ENCODE measurements at regions not wholly inside any gene's neighbourhood (a gene's known extent, or its start where the extent isn't known, plus 50 kb on each side); places are given as distances from the start of the nearest gene placed in this dataset.
"Not testable (repeated sequence)": the region's sequence is repeated elsewhere in the genome, so short reads cannot be mapped to it uniquely, and the experiment has no call there.

- POLR2A ChIA-PET: no interaction called here
- DNase-seq (ENCODE audit: low read depth, low spot score) (no peak), ATAC-seq (no peak)
- Histone ChIP-seq H3K9me3 (ENCODE audit: control insufficient read depth, insufficient read depth, low read depth, low read length) (no peaks in the 10 kb centered on the region), H3K36me3 (ENCODE audit: control insufficient read depth, insufficient read depth, low read length) (no peaks in the 10 kb centered on the region), H3K27me3 (ENCODE audit: control insufficient read depth, insufficient read depth, low read length) (no peaks in the 10 kb centered on the region), H3K27ac (ENCODE audit: low read length) (no peak overlapping the region), H3K4me1 (ENCODE audit: control insufficient read depth, insufficient read depth, low read length) (no peaks in the 10 kb centered on the region), H3K4me3 (ENCODE audit: low read depth in 2 of 2, low read length in 2 of 2) (no peak overlapping the region)
- BruUV-seq (replicated peaks): no TSS peak
- CTCF ChIA-PET: no interaction called here
- in situ Hi-C loops (cut with HindIII; ENCODE audit: low pct_unique_long_range_greater_than_20kb, low sequenced_read_pairs) (no loop called here), intact Hi-C loops (cut with micrococcal nuclease; ENCODE audit: unreplicated experiment) (no loop called here)
- no peak for TF ChIP-seq CTCF (IDR thresholded peaks at IDR 0.05)
Measured at GRCh38 chr21:32966120-32966519, 59.6 kb upstream of the OLIG2 start.

GRCh38 chr21:32968103-32968502, 57.6 kb upstream of the OLIG2 start:
- CTCF ChIA-PET; H3K4me3 ChIP-seq (ENCODE audit: low read depth in 2 of 2, low read length in 2 of 2); H3K27ac ChIP-seq (ENCODE audit: low read length); H3K27me3 ChIP-seq (ENCODE audit: control insufficient read depth, insufficient read depth, low read length); BruUV-seq (replicated peaks); H3K4me1 ChIP-seq (ENCODE audit: control insufficient read depth, insufficient read depth, low read length); H3K36me3 ChIP-seq (ENCODE audit: control insufficient read depth, insufficient read depth, low read length); DNase-seq (ENCODE audit: low read depth, low spot score); intact Hi-C loops (cut with micrococcal nuclease; ENCODE audit: unreplicated experiment); H3K9me3 ChIP-seq (ENCODE audit: control insufficient read depth, insufficient read depth, low read depth, low read length); ATAC-seq; in situ Hi-C loops (cut with HindIII; ENCODE audit: low pct_unique_long_range_greater_than_20kb, low sequenced_read_pairs): not testable (repeated sequence)
- POLR2A ChIA-PET: interaction anchor here (0.5 kb wide), 1 partner anchor 18 kb away, joined by 5 read pairs; no protein-coding TSS in a partner anchor

- Histone ChIP-seq H3K27ac (ENCODE audit: low read length) (no peak overlapping the region), H3K9me3 (ENCODE audit: control insufficient read depth, insufficient read depth, low read depth, low read length) (no peaks in the 10 kb centered on the region), H3K4me1 (ENCODE audit: control insufficient read depth, insufficient read depth, low read length) (no peaks in the 10 kb centered on the region), H3K4me3 (ENCODE audit: low read depth in 2 of 2, low read length in 2 of 2) (no peak overlapping the region), H3K36me3 (ENCODE audit: control insufficient read depth, insufficient read depth, low read length) (no peaks in the 10 kb centered on the region), H3K27me3 (ENCODE audit: control insufficient read depth, insufficient read depth, low read length) (peaks cover 8% of the 10 kb centered on the region)
- intact Hi-C loops (cut with micrococcal nuclease; ENCODE audit: unreplicated experiment) (no loop called here), in situ Hi-C loops (cut with HindIII; ENCODE audit: low pct_unique_long_range_greater_than_20kb, low sequenced_read_pairs) (no loop called here)
- BruUV-seq (replicated peaks): no TSS peak
- POLR2A ChIA-PET: no interaction called here
- TF ChIP-seq POLR2AphosphoS5 (IDR thresholded peaks at IDR 0.05; ENCODE audit: low read depth, low read length): no peak
- TF ChIP-seq REST (IDR thresholded peaks at IDR 0.05; ENCODE audit: insufficient read depth in 1 of 2, low read depth in 2 of 2, low read length in 1 of 2): no peak
- CTCF ChIA-PET: no interaction called here
- ATAC-seq (no peak), DNase-seq (ENCODE audit: low read depth, low spot score) (no peak)
Measured at GRCh38 chr21:32974653-32975052, 51.1 kb upstream of the OLIG2 start.

Data from Panc1 (cell line).